Sigmoid colon (tissue), 6 donors: ENCODE measurements at regions not wholly inside any gene's neighbourhood (a gene's known extent, or its start where the extent isn't known, plus 50 kb on each side); places are given as distances from the start of the nearest gene placed in this dataset.

Experiments used
- DNase-seq: peaks from one replicate; pipeline ENCODE4 v3.0.0-alpha.2; 2019
- H3K27ac ChIP-seq, 4 donors: fragments of 200-600 bp; sonication (generic); one replicate each; pipeline ENCODE4 v1.5.1; 2016 to 2019; ENCODE audit warnings: mild to moderate bottlenecking in 1 of 4
- H3K27me3 ChIP-seq, 3 donors: fragments of 200-600 bp; sonication (generic); one replicate each; pipeline ENCODE4 v1.5.1; 2019; ENCODE audit warnings: mild to moderate bottlenecking in 1 of 3
- H3K36me3 ChIP-seq, 4 donors: fragments of 200-600 bp; sonication (generic); one replicate each; pipeline ENCODE4 v1.5.1; 2016 to 2019
- H3K4me1 ChIP-seq, 4 donors: fragments of 200-600 bp; sonication (generic); one replicate each; pipeline ENCODE4 v1.5.1; 2017 to 2019
- H3K4me3 ChIP-seq, 4 donors: fragments of 200-600 bp; sonication (generic); one replicate each; pipeline ENCODE4 v1.5.1; 2017 to 2019; ENCODE audit warnings: mild to moderate bottlenecking in 2 of 4, moderate library complexity in 1 of 4
- H3K9me3 ChIP-seq, 4 donors: fragments of 200-600 bp in 3 of 4; sonication (generic) in 3 of 4; one replicate each; pipeline versions ENCODE4 v1.5.1 to v1.6.1; 2013 to 2019
- EP300 ChIP-seq, 4 donors: sonication (generic); formaldehyde crosslinking; IDR thresholded peaks; one replicate each; pipeline ENCODE4 v1.6.1; 2017; ENCODE audit warnings: antibody characterized with exemption in 4 of 4
- POLR2A ChIP-seq, 2 donors: fragments of 450-650 bp; IDR thresholded peaks; one replicate each; pipeline ENCODE4 v1.6.1; 2016; ENCODE audit warnings: antibody characterized with exemption in 2 of 2, mild to moderate bottlenecking in 2 of 2, moderate library complexity in 2 of 2
- POLR2AphosphoS5 ChIP-seq, 4 donors: sonication (generic); formaldehyde crosslinking; IDR thresholded peaks; one replicate each; pipeline ENCODE4 v1.6.1; 2017; ENCODE audit warnings: antibody characterized with exemption in 4 of 4
- WGBS, 2 donors: extraction: QIAGEN DNeasy Blood & Tissue Kit; methylation state at CpG; one replicate each; pipeline ENCODE4 v1.1.7; 2013; 5-methylcytosine and 5-hydroxymethylcytosine counted together
- intact Hi-C: fragments of 100-400 bp; cut with DNase I; formaldehyde crosslinking; loops from one replicate; pipeline ENCODE4 v1.15.1; 2023
- TF ChIP-seq, protein P1 (sequence below), 4 experiments: fragments of 450-650 bp in 3 of 4; fragments of 200-600 bp in 1 of 4; IDR thresholded peaks; one replicate each; pipeline ENCODE4 v1.5.1; 2016 to 2019; ENCODE audit warnings: antibody characterized with exemption in 4 of 4, mild to moderate bottlenecking in 3 of 4, moderate library complexity in 2 of 4
- donor health status: healthy with polysubstance abuse.
- donor health status: healthy.

DNA sequence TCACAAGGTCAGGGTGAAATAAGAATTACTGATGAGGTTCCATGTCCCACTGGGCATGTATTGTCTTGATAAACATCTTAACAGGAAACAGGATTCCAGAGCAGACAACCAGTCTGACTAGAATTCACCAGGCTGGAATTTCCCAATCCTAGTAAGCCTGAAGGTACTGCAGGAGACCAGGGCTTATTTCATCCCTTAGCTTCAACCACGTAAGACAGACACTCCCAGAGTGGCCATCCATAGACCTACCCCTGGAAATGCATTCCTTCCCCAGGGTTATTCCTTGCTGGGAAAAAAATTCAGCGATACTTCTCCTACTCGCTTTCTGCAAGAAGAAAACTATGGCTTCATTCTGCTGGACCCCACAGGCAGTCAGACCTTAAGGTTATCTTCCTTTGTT lies 785.4 kb downstream of the NR2F1-AS1 start:
- Histone ChIP-seq H3K9me3 (peaks cover 0 to 4% (median 2%) of the 10 kb centered on the region in 4 donors), H3K4me3 (no peak overlapping the region), H3K36me3 (no peaks in the 10 kb centered on the region), H3K27ac (no peak overlapping the region), H3K4me1 (peaks cover 0 to 6% (median 0%) of the 10 kb centered on the region in 4 donors), H3K27me3 (no peaks in the 10 kb centered on the region)
- no peak for DNase-seq
- no peak for TF ChIP-seq EP300 (IDR thresholded peaks at IDR 0.05)
- no peak for TF ChIP-seq POLR2AphosphoS5 (IDR thresholded peaks at IDR 0.05)
- TF ChIP-seq, protein P1, sequence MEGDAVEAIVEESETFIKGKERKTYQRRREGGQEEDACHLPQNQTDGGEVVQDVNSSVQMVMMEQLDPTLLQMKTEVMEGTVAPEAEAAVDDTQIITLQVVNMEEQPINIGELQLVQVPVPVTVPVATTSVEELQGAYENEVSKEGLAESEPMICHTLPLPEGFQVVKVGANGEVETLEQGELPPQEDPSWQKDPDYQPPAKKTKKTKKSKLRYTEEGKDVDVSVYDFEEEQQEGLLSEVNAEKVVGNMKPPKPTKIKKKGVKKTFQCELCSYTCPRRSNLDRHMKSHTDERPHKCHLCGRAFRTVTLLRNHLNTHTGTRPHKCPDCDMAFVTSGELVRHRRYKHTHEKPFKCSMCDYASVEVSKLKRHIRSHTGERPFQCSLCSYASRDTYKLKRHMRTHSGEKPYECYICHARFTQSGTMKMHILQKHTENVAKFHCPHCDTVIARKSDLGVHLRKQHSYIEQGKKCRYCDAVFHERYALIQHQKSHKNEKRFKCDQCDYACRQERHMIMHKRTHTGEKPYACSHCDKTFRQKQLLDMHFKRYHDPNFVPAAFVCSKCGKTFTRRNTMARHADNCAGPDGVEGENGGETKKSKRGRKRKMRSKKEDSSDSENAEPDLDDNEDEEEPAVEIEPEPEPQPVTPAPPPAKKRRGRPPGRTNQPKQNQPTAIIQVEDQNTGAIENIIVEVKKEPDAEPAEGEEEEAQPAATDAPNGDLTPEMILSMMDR (IDR thresholded peaks at IDR 0.05) = no peak
- TF ChIP-seq POLR2A (IDR thresholded peaks at IDR 0.05) = no peak
- intact Hi-C loops = no loop called here
- 86 to 93% methylated on average over 3 of the region's 3 CpGs for WGBS, 2 donors

DNA sequence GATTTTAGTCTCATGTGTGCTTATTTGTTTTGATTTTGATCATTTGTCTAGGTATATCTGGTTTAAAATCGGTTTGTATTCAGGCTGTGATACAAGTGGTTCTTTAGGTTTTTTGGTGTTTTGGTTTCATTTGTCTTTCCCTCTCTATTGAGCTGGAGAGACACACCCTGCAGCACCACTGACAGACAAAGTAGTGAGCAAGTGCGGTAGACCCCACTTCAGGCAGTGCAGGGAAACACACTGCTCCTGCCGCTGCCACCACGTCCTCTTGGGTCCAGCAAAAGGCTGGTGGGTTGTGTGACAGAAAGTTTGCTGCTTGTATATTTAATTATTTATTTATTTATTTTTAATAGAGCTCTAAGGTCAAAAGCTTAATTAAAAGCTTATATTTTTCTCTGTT lies 801.0 kb downstream of the NR2F1-AS1 start:
- intact Hi-C loops = no loop called here
- Histone ChIP-seq H3K27ac (no peak overlapping the region), H3K27me3 (no peaks in the 10 kb centered on the region), H3K9me3 (no peaks in the 10 kb centered on the region), H3K4me3 (no peak overlapping the region), H3K36me3 (no peaks in the 10 kb centered on the region), H3K4me1 (no peaks in the 10 kb centered on the region)
- no peak for DNase-seq
- TF ChIP-seq EP300 (IDR thresholded peaks at IDR 0.05) = no peak
- no peak for TF ChIP-seq POLR2A (IDR thresholded peaks at IDR 0.05)
- TF ChIP-seq, protein P1 (IDR thresholded peaks at IDR 0.05) = no peak
- no peak for TF ChIP-seq POLR2AphosphoS5 (IDR thresholded peaks at IDR 0.05)
- 51 to 67% methylated on average over 4 of the region's 4 CpGs for WGBS, 2 donors

DNA sequence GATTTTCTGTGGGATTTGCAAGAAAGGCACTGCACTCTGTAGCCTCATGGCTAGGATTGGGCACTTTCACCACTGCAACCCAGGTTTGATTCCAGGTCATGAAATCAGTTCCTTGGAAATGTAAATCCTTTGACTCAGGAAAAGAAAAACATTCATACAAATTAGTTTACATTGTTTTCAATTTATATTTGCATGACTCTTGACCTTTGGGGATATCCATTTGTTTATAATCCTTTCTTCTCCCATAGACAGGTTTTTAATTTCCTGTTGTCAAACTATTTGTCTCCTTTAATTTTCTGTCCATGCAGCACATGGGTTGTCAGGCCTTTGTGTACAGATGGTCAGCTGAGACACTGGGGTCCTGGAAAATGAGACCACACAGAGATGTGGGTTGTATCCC lies 801.5 kb downstream of the NR2F1-AS1 start:
- DNase-seq = no peak
- intact Hi-C loops = no loop called here
- Histone ChIP-seq H3K36me3 (no peaks in the 10 kb centered on the region), H3K27ac (no peak overlapping the region), H3K4me3 (no peak overlapping the region), H3K27me3 (no peaks in the 10 kb centered on the region), H3K4me1 (no peaks in the 10 kb centered on the region), H3K9me3 (no peaks in the 10 kb centered on the region)
- TF ChIP-seq EP300 (IDR thresholded peaks at IDR 0.05) (no peak), POLR2A (IDR thresholded peaks at IDR 0.05) (no peak), POLR2AphosphoS5 (IDR thresholded peaks at IDR 0.05) (no peak)
- TF ChIP-seq, protein P1 (IDR thresholded peaks at IDR 0.05) = no peak

DNA sequence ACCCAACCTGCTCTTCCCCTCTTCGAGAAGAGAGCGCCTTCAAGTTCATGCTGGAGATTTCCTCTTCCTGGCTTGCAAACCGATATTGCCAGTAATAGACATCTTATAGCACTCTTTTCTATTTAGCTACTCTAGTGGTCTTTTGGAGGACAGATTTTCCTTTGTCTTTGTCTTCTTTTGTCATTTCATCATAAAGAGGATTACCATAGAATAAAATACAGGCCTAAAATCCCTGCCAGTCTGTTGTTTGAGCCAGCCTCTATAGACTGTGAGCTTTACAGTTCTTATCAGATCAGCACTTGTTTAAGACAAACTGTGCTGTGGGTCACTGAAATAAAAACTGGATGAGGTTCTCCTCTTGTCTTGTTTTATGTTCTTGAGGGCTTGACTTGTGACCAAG lies 802.8 kb downstream of the NR2F1-AS1 start:
- intact Hi-C loops = no loop called here
- Histone ChIP-seq H3K9me3 (no peaks in the 10 kb centered on the region), H3K4me3 (no peak overlapping the region), H3K4me1 (no peaks in the 10 kb centered on the region), H3K27ac (no peak overlapping the region), H3K36me3 (no peaks in the 10 kb centered on the region), H3K27me3 (no peaks in the 10 kb centered on the region)
- no peak for DNase-seq
- 89 to 93% methylated on average over 3 of the region's 3 CpGs for WGBS, 2 donors
- TF ChIP-seq POLR2AphosphoS5 (IDR thresholded peaks at IDR 0.05) (no peak), EP300 (IDR thresholded peaks at IDR 0.05) (no peak), POLR2A (IDR thresholded peaks at IDR 0.05) (no peak)
- TF ChIP-seq, protein P1 (IDR thresholded peaks at IDR 0.05) = no peak

DNA sequence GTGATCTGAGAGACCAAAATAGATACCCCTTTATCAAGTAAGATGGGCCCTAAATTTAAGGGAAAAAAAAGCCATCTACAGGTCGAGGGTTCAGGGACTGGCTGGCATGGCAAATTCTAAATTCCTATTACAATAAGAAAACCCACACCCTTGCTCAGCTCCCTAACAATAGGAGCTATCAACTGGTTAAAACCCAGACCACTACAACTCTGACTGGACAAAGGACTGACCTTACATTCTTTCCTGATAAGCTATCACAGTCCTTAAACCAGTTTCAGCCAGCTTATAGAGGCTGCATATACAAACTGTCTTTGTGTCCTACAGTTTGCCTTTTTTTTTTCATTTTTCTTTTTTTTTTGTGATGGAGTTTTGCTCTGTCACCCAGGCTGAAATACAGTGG lies 803.6 kb downstream of the NR2F1-AS1 start:
- no peaks in the 10 kb centered on the region for H3K4me1 ChIP-seq
- TF ChIP-seq EP300 (IDR thresholded peaks at IDR 0.05) = no peak
- no peak for TF ChIP-seq POLR2A (IDR thresholded peaks at IDR 0.05)
- TF ChIP-seq, protein P1 (IDR thresholded peaks at IDR 0.05) = no peak
- no peak for TF ChIP-seq POLR2AphosphoS5 (IDR thresholded peaks at IDR 0.05)
- 26 to 40% methylated on average over 1 of the region's 1 CpG for WGBS, 2 donors
- no peaks in the 10 kb centered on the region for H3K9me3 ChIP-seq
- H3K4me3 ChIP-seq = no peak overlapping the region
- H3K27ac ChIP-seq = no peak overlapping the region
- intact Hi-C loops = no loop called here
- DNase-seq = no peak
- H3K36me3 ChIP-seq = no peaks in the 10 kb centered on the region
- no peaks in the 10 kb centered on the region for H3K27me3 ChIP-seq
